ENCODE measurements at regions not wholly inside any gene's neighbourhood (a gene's known extent, or its start where the extent isn't known, plus 50 kb on each side); places are given as distances from the start of the nearest gene placed in this dataset.

DNA sequence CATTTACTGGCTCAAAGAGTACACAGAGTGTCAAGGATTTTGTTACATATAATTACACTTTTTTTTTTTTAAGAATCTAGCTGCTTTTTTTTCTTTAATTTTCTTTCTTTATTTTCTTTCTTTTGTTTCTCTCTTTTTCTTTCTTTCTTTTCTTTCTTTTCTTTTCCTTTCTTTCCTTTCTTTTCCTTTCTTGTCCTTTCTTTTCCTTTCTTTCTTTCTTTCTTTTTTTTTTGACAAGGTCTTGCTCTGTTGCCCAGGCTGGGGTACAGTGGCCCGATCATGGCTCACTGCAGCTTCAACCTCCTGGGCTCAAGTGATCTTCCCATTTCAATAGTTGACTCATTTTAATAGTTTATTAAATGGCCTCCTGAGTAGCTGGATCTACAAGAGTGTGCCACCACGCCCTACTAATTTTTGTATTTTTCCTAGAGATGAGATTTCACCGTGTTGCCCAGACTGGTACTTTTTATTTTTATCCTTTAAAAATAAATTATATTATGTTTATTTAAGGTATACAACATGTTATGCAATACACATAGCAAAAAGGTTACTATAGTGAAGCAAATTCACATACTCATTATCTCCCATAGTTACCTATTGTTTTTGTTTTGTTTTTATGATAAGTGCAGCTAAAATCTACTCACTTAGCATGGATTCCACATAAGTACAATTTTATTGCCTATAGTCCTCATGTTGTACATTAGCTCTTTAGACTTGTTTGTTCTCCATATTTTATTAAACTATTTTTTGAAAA, 381.5 kb upstream of the KLF4 start:
- Histone ChIP-seq H3K4me1 (ENCODE audit: insufficient read depth, insufficient read length) (no peaks in the 10 kb centered on the region), H3K9ac (ENCODE audit: insufficient read length, low read depth) (no peak overlapping the region), H3K27me3 (ENCODE audit: insufficient read depth, insufficient read length) (peaks cover 3% of the 10 kb centered on the region), H3K36me3 (ENCODE audit: insufficient read depth, insufficient read length, low read length) (no peaks in the 10 kb centered on the region), H3K4me3 (ENCODE audit: insufficient read length, low read depth) (no peak overlapping the region), H3K9me3 (ENCODE audit: insufficient read depth, low read length) (peaks cover 10% of the 10 kb centered on the region; the same call in 1 of the 2 replicates)
- no peak for DNase-seq (ENCODE audit: low read depth, low spot score)
- TF ChIP-seq SUZ12 (IDR thresholded peaks at IDR 0.05; ENCODE audit: extremely low read depth, insufficient read depth, insufficient read length) = no peak
- no peak for TF ChIP-seq ZNF274 (IDR thresholded peaks at IDR 0.05; ENCODE audit: low read depth, low read length)
- no peak for TF ChIP-seq YY1 (IDR thresholded peaks at IDR 0.05; ENCODE audit: insufficient read depth, insufficient read length)

DNA sequence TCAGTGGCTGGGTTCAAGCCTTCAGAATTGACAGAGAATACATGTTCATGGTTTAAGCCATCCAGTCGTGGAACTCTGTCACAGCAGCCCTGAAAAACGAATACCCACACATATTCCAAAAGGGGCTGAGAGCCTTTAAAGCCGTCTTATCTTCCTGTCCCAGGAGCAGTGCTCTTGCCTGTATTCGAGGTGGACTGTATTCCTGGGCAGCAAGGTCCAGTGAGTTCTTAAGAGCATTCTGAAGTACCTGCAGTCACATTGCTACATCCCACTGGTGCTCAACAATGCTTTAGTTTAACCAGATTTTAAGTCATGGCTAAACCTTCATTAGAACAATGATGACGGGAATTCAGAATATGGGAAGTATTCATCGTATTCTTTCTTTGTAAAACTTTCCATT, 380.7 kb upstream of the KLF4 start:
- no peak for DNase-seq (ENCODE audit: low read depth, low spot score)
- H3K27me3 ChIP-seq (ENCODE audit: insufficient read depth, insufficient read length) = peaks cover 3% of the 10 kb centered on the region
- TF ChIP-seq ZNF274 (IDR thresholded peaks at IDR 0.05; ENCODE audit: low read depth, low read length) = no peak
- no peak for TF ChIP-seq SUZ12 (IDR thresholded peaks at IDR 0.05; ENCODE audit: extremely low read depth, insufficient read depth, insufficient read length)
- no peak for TF ChIP-seq YY1 (IDR thresholded peaks at IDR 0.05; ENCODE audit: insufficient read depth, insufficient read length)
- H3K9ac ChIP-seq (ENCODE audit: insufficient read length, low read depth) = no peak overlapping the region
- H3K9me3 ChIP-seq (ENCODE audit: insufficient read depth, low read length) = peaks cover 10% of the 10 kb centered on the region; the same call in 1 of the 2 replicates
- H3K36me3 ChIP-seq (ENCODE audit: insufficient read depth, insufficient read length, low read length) = no peaks in the 10 kb centered on the region
- H3K4me1 ChIP-seq (ENCODE audit: insufficient read depth, insufficient read length) = no peaks in the 10 kb centered on the region
- H3K4me3 ChIP-seq (ENCODE audit: insufficient read length, low read depth) = no peak overlapping the region

DNA sequence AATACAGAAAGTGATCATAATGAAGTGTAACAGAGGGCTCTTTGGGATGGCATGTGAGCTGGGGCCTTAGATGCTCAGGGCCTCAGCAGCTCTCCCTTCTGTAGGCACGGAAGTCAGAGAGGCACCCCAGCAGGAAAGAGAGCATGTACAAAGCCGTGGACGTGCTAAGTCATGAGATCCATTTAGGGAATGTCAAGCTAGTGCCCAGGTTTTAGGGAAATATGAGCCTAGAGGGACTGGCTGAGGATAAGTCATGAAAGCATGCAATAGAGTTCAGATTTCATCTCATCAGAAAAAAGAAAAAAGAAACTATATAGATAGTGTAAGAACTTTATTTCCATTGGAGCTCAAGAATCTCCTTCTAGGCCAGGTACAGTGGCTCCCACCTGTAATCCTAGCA, 379.5 kb upstream of the KLF4 start:
- Histone ChIP-seq H3K27me3 (ENCODE audit: insufficient read depth, insufficient read length) (no peaks in the 10 kb centered on the region), H3K4me3 (ENCODE audit: insufficient read length, low read depth) (no peak overlapping the region), H3K9ac (ENCODE audit: insufficient read length, low read depth) (no peak overlapping the region), H3K4me1 (ENCODE audit: insufficient read depth, insufficient read length) (no peaks in the 10 kb centered on the region), H3K9me3 (ENCODE audit: insufficient read depth, low read length) (peaks cover 7% of the 10 kb centered on the region; the same call in 1 of the 2 replicates), H3K36me3 (ENCODE audit: insufficient read depth, insufficient read length, low read length) (no peaks in the 10 kb centered on the region)
- no peak for TF ChIP-seq SUZ12 (IDR thresholded peaks at IDR 0.05; ENCODE audit: extremely low read depth, insufficient read depth, insufficient read length)
- TF ChIP-seq ZNF274 (IDR thresholded peaks at IDR 0.05; ENCODE audit: low read depth, low read length) = no peak
- TF ChIP-seq YY1 (IDR thresholded peaks at IDR 0.05; ENCODE audit: insufficient read depth, insufficient read length) = no peak
- DNase-seq (ENCODE audit: low read depth, low spot score) = no peak

DNA sequence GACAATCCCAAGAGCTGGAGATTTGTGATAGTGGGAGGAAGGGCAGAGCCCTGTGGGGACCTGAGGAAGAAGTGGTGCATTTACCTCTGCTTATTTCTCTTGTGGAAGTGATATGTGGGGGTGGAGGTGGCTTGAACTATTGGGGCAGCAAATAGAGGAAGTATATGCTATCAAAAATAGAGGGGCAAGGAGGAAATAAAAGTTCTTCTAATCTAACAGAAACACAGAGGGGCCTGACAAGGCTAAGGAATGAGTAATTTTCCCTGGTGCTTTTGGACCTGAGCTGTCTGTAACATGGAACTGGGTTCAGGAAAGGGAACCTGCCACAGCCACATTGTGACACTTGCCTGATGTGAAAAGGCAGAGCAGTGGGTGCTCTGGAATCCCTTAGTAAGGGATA, 378.6 kb upstream of the KLF4 start:
- no peak for TF ChIP-seq SUZ12 (IDR thresholded peaks at IDR 0.05; ENCODE audit: extremely low read depth, insufficient read depth, insufficient read length)
- TF ChIP-seq YY1 (IDR thresholded peaks at IDR 0.05; ENCODE audit: insufficient read depth, insufficient read length) = no peak
- TF ChIP-seq ZNF274 (IDR thresholded peaks at IDR 0.05; ENCODE audit: low read depth, low read length) = no peak
- Histone ChIP-seq H3K4me1 (ENCODE audit: insufficient read depth, insufficient read length) (no peaks in the 10 kb centered on the region), H3K9ac (ENCODE audit: insufficient read length, low read depth) (no peak overlapping the region), H3K27me3 (ENCODE audit: insufficient read depth, insufficient read length) (no peaks in the 10 kb centered on the region), H3K36me3 (ENCODE audit: insufficient read depth, insufficient read length, low read length) (no peaks in the 10 kb centered on the region), H3K4me3 (ENCODE audit: insufficient read length, low read depth) (no peak overlapping the region), H3K9me3 (ENCODE audit: insufficient read depth, low read length) (no peaks in the 10 kb centered on the region)
- DNase-seq (ENCODE audit: low read depth, low spot score) = no peak

DNA sequence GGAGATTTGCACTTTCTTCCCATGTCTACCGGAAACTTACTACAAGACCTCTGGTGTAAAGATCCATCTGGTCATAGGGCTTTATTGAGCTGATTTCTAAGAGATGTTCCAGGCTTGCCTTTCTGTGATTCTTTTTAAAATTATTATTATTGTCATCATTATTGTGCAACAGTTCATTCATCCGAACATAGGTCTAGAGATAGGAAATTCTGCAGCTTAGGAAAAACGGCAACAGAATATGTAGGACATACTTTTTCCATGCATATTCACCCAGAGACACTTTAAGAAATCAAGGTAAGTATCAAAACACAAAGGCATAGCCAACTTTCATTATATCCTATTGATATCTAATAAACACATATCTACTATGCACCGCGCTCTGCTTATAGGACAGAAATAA, 378.2 kb upstream of the KLF4 start:
- H3K27me3 ChIP-seq (ENCODE audit: insufficient read depth, insufficient read length) = no peaks in the 10 kb centered on the region
- H3K9ac ChIP-seq (ENCODE audit: insufficient read length, low read depth) = no peak overlapping the region
- H3K4me1 ChIP-seq (ENCODE audit: insufficient read depth, insufficient read length) = no peaks in the 10 kb centered on the region
- no peak overlapping the region for H3K4me3 ChIP-seq (ENCODE audit: insufficient read length, low read depth)
- H3K36me3 ChIP-seq (ENCODE audit: insufficient read depth, insufficient read length, low read length) = no peaks in the 10 kb centered on the region
- no peaks in the 10 kb centered on the region for H3K9me3 ChIP-seq (ENCODE audit: insufficient read depth, low read length)
- TF ChIP-seq SUZ12 (IDR thresholded peaks at IDR 0.05; ENCODE audit: extremely low read depth, insufficient read depth, insufficient read length) (no peak), ZNF274 (IDR thresholded peaks at IDR 0.05; ENCODE audit: low read depth, low read length) (no peak), YY1 (IDR thresholded peaks at IDR 0.05; ENCODE audit: insufficient read depth, insufficient read length) (no peak)
- DNase-seq (ENCODE audit: low read depth, low spot score) = no peak

DNA sequence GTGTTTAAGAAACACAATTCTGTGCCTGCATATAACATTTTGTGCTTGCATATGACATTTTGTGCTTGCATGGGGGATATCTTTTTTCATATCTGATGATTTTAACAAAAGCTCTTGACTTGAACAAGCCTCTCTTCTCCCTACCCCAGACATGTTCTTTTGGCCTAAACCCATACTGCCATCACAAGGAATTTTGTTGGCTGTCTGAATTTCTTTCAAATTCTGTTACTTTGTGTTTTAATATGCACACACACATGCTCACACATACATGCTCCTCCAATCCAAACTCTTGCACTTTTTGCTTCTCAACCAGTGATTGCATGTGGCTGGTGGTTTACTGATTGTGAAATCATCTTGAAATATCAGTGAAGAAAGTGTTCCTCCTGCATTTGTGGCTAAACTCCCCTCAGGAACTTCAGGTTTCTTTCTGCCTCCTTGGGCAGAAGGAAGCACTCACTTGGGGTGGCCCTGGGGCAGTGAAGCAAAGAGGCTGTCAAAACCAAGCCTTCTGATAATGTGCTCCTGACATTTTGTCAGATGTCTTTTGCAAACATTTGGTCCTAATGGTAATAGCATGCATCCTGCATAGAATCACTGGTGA, 377.2 kb upstream of the KLF4 start:
- H3K4me1 ChIP-seq (ENCODE audit: insufficient read depth, insufficient read length) = no peaks in the 10 kb centered on the region
- H3K4me3 ChIP-seq (ENCODE audit: insufficient read length, low read depth) = no peak overlapping the region
- DNase-seq (ENCODE audit: low read depth, low spot score) = no peak
- no peaks in the 10 kb centered on the region for H3K36me3 ChIP-seq (ENCODE audit: insufficient read depth, insufficient read length, low read length)
- no peaks in the 10 kb centered on the region for H3K9me3 ChIP-seq (ENCODE audit: insufficient read depth, low read length)
- H3K9ac ChIP-seq (ENCODE audit: insufficient read length, low read depth) = no peak overlapping the region
- H3K27me3 ChIP-seq (ENCODE audit: insufficient read depth, insufficient read length) = no peaks in the 10 kb centered on the region
- TF ChIP-seq ZNF274 (IDR thresholded peaks at IDR 0.05; ENCODE audit: low read depth, low read length) (no peak), SUZ12 (IDR thresholded peaks at IDR 0.05; ENCODE audit: extremely low read depth, insufficient read depth, insufficient read length) (no peak), YY1 (IDR thresholded peaks at IDR 0.05; ENCODE audit: insufficient read depth, insufficient read length) (no peak)

DNA sequence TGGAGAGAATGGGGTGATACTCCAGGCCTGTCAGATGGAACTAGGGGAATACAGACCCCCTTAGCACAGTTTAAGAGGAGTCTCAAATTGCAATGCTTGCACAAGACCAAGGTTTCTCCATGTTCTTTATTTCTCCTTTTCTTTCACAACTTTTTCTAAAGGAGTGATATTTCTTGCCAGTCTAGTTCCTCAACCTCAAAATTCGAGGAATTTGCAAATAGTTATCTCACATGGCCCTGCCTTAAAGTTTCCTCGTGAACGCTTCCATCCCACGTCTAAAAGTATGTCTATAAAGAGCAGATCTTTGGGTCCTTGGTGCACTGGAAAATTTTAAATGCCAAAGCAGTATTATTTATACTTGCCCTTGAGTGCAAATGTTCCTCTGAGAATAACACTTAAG, 373.8 kb upstream of the KLF4 start:
- no peak for TF ChIP-seq SUZ12 (IDR thresholded peaks at IDR 0.05; ENCODE audit: extremely low read depth, insufficient read depth, insufficient read length)
- TF ChIP-seq ZNF274 (IDR thresholded peaks at IDR 0.05; ENCODE audit: low read depth, low read length) = no peak
- no peaks in the 10 kb centered on the region for H3K36me3 ChIP-seq (ENCODE audit: insufficient read depth, insufficient read length, low read length)
- no peaks in the 10 kb centered on the region for H3K9me3 ChIP-seq (ENCODE audit: insufficient read depth, low read length)
- H3K27me3 ChIP-seq (ENCODE audit: insufficient read depth, insufficient read length) = no peaks in the 10 kb centered on the region
- no peak for DNase-seq (ENCODE audit: low read depth, low spot score)
- no peaks in the 10 kb centered on the region for H3K4me1 ChIP-seq (ENCODE audit: insufficient read depth, insufficient read length)
- H3K4me3 ChIP-seq (ENCODE audit: insufficient read length, low read depth) = no peak overlapping the region
- H3K9ac ChIP-seq (ENCODE audit: insufficient read length, low read depth) = no peak overlapping the region

All from NT2/D1 (cell line).